ENCODE measurements at regions not wholly inside any gene's neighbourhood (a gene's known extent, or its start where the extent isn't known, plus 50 kb on each side); places are given as distances from the start of the nearest gene placed in this dataset.

GRCh38 chr6:98572579-98572978 lies 261.8 kb upstream of the POU3F2 start:
- TF ChIP-seq EZH2phosphoT487 (IDR thresholded peaks at IDR 0.05; ENCODE audit: insufficient read depth, low read depth), result no peak
- TF ChIP-seq EZH2 (IDR thresholded peaks at IDR 0.05; ENCODE audit: insufficient read depth, poor library complexity, severe bottlenecking), result no peak

All from GM23248 (cell line).